ENCODE measurements at regions not wholly inside any gene's neighbourhood (a gene's known extent, or its start where the extent isn't known, plus 50 kb on each side); places are given as distances from the start of the nearest gene placed in this dataset.

DNA sequence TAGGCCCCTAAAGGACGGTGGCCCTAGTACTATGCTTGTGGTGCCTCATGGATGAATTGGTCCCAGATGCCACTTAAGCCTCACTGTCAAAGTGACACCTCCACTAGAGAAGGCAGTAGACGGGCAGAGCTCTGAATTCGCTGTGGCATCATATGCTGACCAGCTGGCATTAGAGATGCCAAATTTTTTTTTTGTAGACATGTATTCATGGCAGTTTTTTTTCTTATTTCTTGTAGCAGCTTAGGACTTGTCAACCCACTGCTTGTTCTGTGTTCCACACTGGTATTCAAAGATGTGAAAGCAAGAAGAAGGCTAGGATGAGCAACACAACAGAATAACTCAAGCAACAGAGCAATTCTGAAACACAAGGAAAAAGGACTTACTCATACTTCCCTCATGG is 212.5 kb downstream of the DLEU7 start:
- TF ChIP-seq POLR2A (IDR thresholded peaks at IDR 0.05) = no peak
- TF ChIP-seq, protein P1, sequence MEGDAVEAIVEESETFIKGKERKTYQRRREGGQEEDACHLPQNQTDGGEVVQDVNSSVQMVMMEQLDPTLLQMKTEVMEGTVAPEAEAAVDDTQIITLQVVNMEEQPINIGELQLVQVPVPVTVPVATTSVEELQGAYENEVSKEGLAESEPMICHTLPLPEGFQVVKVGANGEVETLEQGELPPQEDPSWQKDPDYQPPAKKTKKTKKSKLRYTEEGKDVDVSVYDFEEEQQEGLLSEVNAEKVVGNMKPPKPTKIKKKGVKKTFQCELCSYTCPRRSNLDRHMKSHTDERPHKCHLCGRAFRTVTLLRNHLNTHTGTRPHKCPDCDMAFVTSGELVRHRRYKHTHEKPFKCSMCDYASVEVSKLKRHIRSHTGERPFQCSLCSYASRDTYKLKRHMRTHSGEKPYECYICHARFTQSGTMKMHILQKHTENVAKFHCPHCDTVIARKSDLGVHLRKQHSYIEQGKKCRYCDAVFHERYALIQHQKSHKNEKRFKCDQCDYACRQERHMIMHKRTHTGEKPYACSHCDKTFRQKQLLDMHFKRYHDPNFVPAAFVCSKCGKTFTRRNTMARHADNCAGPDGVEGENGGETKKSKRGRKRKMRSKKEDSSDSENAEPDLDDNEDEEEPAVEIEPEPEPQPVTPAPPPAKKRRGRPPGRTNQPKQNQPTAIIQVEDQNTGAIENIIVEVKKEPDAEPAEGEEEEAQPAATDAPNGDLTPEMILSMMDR (IDR thresholded peaks at IDR 0.05) = no peak
- intact Hi-C loops (cut with DNase I) = no loop called here
- Histone ChIP-seq H3K27ac (no peak overlapping the region), H3K36me3 (no peaks in the 10 kb centered on the region), H3K4me3 (no peak overlapping the region), H3K4me1 (peaks cover 0 to 33% (median 0%) of the 10 kb centered on the region in 12 donors), H3K9me3 (peaks cover 0 to 3% (median 0%) of the 10 kb centered on the region in 12 donors), H3K27me3 (no peaks in the 10 kb centered on the region)
- no peak for DNase-seq
- ATAC-seq = no peak
- 86 to 92% (median 89%) methylated on average over 3 of the region's 3 CpGs for WGBS, 4 donors

DNA sequence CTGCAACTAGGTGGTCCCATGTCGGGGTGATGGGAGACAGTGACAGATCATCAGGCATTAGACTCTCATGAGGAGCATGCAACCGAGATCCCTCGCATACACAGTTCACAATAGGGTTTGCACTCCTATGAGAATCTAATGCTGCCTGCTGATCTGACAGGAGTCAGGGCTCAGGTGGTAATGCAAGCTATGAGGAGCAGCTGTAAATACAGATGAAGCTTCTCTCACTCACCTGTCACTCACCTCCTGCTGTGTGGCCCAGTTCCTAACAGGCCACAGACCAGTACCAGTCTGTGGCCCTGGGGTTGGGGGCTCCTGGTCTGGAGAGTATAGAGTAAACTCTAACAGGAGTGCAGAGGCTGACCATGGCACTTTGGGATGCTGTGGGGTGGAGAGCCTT is 209.2 kb downstream of the DLEU7 start:
- intact Hi-C loops (cut with DNase I) = no loop called here
- WGBS, 4 donors = 98 to 100% (median 98%) methylated on average over 3 of the region's 3 CpGs
- ATAC-seq = no peak

DNA sequence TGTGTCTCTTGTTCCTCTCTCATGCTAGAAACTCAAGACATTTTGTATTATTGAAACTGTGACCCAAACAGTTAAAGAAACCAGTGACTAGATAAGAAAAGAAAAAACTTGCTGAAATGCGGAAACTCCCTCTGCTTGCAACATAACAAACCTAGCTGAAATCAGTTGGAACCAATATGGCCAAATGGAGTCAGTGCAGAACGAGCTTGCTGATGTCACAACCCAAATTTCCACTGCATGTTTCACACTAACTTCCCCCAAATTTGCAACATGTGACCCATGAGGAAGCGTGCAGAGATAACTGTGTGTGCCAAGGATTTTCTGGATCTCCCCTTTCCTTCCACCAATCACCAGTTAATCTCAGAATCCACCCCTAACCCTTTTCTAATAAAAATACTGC is 208.0 kb downstream of the DLEU7 start:
- Histone ChIP-seq H3K27ac (peak overlapping the region in 3 of 12 donors; percentile 29 to 91 (median 49)), H3K27me3 (no peaks in the 10 kb centered on the region), H3K4me3 (no peak overlapping the region), H3K9me3 (no peaks in the 10 kb centered on the region), H3K36me3 (no peaks in the 10 kb centered on the region), H3K4me1 (peaks cover 0 to 25% (median 0%) of the 10 kb centered on the region in 12 donors)
- DNase-seq (peak in 4 of 5 donors; percentile 30 to 37 (median 33)), ATAC-seq (peak; percentile 32 to 88 (median 64))
- 64 to 72% (median 68%) methylated on average over 3 of the region's 3 CpGs for WGBS, 4 donors
- intact Hi-C loops (cut with DNase I) = no loop called here
- no peak for TF ChIP-seq POLR2A (IDR thresholded peaks at IDR 0.05)
- TF ChIP-seq, protein P1 (IDR thresholded peaks at IDR 0.05) = no peak

More for the DNA sequence above, 209.2 kb downstream of the DLEU7 start:
- Histone ChIP-seq H3K36me3 (no peaks in the 10 kb centered on the region), H3K27ac (peak overlapping the region in 1 of 12 donors; percentile 91), H3K27me3 (no peaks in the 10 kb centered on the region), H3K4me1 (peaks cover 0 to 32% (median 0%) of the 10 kb centered on the region in 12 donors), H3K9me3 (no peaks in the 10 kb centered on the region), H3K4me3 (no peak overlapping the region)
- TF ChIP-seq, protein P1 (IDR thresholded peaks at IDR 0.05) = no peak
- no peak for TF ChIP-seq POLR2A (IDR thresholded peaks at IDR 0.05)
- no peak for DNase-seq

DNA sequence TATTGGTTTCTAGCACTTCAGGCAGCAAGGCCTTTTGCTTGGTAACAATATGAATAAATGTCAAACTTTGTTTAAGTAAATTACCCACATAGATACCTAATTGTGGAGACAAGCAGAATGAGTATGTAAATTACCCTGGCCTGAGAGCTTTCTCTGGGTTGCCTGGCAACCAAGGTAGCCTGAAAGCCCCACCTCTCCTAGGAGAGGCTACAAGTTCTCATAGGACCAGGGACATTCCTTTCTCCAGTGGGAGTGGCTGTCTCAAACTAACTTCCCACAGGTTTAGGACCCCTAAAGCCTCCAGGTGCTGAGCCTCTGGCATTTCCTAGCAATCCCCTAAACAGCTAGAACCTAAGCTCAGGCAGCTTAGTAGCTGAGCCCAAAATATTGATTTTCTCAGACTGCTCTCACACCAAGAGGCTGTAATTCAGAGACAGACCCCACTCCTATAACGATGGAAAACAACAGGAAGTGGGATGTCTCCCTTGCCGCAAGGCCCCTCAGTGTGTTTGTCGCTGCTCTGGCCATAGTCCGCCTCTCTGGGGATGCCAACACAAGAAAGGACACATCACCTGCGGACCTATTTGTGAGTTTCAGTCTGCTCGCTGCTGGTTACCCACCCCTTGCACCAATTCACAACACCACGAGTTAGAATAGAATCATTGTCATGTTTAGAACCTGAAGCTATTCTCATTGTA is 207.3 kb downstream of the DLEU7 start:
- Histone ChIP-seq H3K4me3 (no peak overlapping the region), H3K9me3 (no peaks in the 10 kb centered on the region), H3K27me3 (no peaks in the 10 kb centered on the region), H3K4me1 (peaks cover 0 to 22% (median 0%) of the 10 kb centered on the region in 12 donors), H3K27ac (peak overlapping the region in 4 of 12 donors; percentile 27 to 91 (median 39)), H3K36me3 (no peaks in the 10 kb centered on the region)
- DNase-seq (no peak), ATAC-seq (no peak)
- WGBS, 4 donors = 85 to 91% (median 88%) methylated on average over 7 of the region's 7 CpGs
- TF ChIP-seq, protein P1 (IDR thresholded peaks at IDR 0.05) = no peak
- TF ChIP-seq POLR2A (IDR thresholded peaks at IDR 0.05) = no peak
- intact Hi-C loops (cut with DNase I) = no loop called here

All from heart left ventricle (tissue), 16 donors.